Fibroblast of the aortic adventitia (primary cell): ENCODE measurements at regions not wholly inside any gene's neighbourhood (a gene's known extent, or its start where the extent isn't known, plus 50 kb on each side); places are given as distances from the start of the nearest gene placed in this dataset.

Experiments used
- DNase-seq: peaks from one replicate; pipeline ENCODE4 v3.0.0-alpha.2; 2010; ENCODE audit warnings: low read depth
- H3K4me3 ChIP-seq: 2 replicates; pipeline ENCODE4 v1.5.1; 2011; ENCODE audit warnings: low read depth, mild to moderate bottlenecking, control low read depth, low read length, moderate library complexity
- CTCF ChIP-seq: IDR thresholded peaks from 2 replicates; pipeline ENCODE4 v1.5.1; 2011; ENCODE audit warnings: mild to moderate bottlenecking, low read length, control low read depth, inconsistent platforms; ENCODE audit not compliant: insufficient read depth

GRCh38 chr7:115269486-115269885 lies 347.6 kb downstream of the MDFIC start:
- no peak for TF ChIP-seq CTCF
- H3K4me3 ChIP-seq = no peak overlapping the region
- peak; percentile 46 for DNase-seq

GRCh38 chr7:115267503-115267902 lies 345.6 kb downstream of the MDFIC start:
- TF ChIP-seq CTCF = no peak
- no peak for DNase-seq
- H3K4me3 ChIP-seq = no peak overlapping the region

- TF ChIP-seq CTCF = no peak
- H3K4me3 ChIP-seq = no peak overlapping the region
- DNase-seq = peak; percentile 22
These were observed 338.5 kb downstream of the MDFIC start for GRCh38 chr7:115260381-115260780.

GRCh38 chr7:115252461-115252860 lies 330.6 kb downstream of the MDFIC start:
- TF ChIP-seq CTCF = no peak
- DNase-seq = no peak
- no peak overlapping the region for H3K4me3 ChIP-seq

GRCh38 chr7:115249080-115249479 lies 327.2 kb downstream of the MDFIC start:
- H3K4me3 ChIP-seq = no peak overlapping the region
- TF ChIP-seq CTCF = no peak
- no peak for DNase-seq

- TF ChIP-seq CTCF = no peak
- H3K4me3 ChIP-seq = no peak overlapping the region
- no peak for DNase-seq
These were observed 319.3 kb downstream of the MDFIC start for GRCh38 chr7:115241151-115241550.

GRCh38 chr7:115240242-115240641 lies 318.3 kb downstream of the MDFIC start:
- no peak for DNase-seq
- H3K4me3 ChIP-seq = no peak overlapping the region
- TF ChIP-seq CTCF = no peak
